Endometrial microvascular endothelial cells (primary cell): ENCODE measurements at regions not wholly inside any gene's neighbourhood (a gene's known extent, or its start where the extent isn't known, plus 50 kb on each side); places are given as distances from the start of the nearest gene placed in this dataset.
"Not testable (repeated sequence)": the region's sequence is repeated elsewhere in the genome, so short reads cannot be mapped to it uniquely, and the experiment has no call there.

Experiments used
- in situ Hi-C: cut with HindIII; loops from 2 replicates; pipeline ENCODE4 v1.10.0; 2017; ENCODE audit warnings: low sequenced_read_pairs, low pct_unique_long_range_greater_than_20kb; ENCODE audit errors: inconsistent ontology term

DNA sequence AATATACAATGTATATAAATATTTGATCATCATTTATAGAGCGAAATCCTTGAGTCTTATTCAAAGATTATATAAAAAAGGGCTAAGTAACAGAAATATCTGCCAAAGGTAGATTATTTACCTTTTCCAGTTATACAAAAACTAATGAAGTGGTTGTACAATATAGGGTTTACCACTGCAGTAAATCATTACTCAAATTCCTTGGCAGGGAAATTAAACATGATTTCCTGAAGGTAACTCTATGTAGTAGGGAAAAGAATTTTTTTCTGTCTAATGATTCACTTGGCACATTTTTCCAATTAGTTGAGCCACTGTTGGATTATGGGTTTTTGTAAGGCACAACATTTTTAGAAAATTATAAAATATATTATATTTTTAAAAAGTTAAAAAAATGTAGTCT lies 129.6 kb downstream of the NR2F2 start:
- in situ Hi-C loops: no loop called here

DNA sequence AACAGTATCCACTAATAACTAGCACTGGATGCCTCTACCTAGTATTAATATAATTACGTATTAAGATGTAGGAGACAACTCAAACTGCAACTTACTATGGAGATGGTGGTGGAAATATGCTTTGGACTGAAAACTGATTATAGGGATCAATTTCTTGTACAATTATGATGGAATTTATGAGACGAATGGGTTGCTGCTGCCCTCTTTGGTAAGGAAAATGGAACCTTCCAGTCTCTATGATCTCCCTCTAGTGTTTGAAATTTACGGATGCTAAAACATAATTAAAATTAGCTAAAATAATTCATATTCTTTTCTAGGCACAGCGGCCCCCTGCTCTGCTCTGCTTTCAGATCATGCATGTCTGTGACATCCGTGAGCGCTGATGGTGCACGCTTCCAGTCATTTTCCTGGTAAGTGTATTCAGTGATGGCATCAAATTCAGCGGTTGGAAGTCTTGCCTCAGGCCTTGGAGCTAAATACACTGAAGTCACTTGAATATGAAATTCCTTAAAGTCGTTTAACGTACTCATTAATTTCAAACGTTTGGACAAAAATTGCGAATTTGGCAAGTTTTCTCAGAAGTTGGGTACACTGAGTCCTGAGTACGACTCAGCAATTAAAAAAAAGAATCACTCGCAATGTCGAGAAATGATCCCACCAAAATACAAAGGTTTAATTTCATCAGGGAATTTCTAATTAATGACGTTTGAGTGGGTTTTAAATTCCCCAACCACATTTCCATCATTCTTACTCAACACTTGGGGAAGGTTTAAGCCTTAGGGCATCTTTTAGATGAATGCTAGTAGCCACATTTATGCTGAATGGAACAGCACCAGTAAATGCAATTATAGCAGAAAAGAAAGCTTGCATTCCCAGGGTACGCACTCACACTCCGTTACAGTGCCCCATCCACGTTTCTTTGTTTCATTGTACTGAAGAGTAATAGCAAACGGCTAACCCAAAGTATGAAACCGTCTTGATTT lies 132.6 kb downstream of the NR2F2 start:
- in situ Hi-C loops: no loop called here

DNA sequence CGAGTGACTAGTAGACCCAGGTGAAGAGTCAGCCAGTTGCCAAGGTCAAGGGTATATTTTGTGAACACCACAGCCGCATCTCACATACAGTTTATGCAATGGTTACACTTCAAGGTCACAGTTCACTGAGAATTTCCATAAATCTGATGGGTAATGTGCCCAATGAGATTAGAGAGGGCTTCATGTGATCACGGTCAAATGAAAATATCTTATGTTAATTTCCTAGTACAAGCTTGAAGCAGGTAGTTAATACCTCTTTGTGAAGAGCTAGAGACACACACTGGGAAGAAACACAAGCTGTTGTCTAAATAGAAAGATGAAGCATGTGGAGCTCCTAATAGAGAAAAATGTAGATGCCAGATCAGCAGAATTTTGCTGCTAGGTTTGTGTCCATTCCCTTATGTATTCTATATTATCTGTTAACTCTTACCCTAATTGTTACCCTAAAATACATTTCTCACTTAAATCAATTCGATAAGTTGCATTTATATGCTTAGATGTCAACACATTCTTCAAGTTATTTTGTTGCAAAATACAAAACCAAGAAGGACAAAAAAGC lies 136.0 kb downstream of the NR2F2 start:
- in situ Hi-C loops: no loop called here

DNA sequence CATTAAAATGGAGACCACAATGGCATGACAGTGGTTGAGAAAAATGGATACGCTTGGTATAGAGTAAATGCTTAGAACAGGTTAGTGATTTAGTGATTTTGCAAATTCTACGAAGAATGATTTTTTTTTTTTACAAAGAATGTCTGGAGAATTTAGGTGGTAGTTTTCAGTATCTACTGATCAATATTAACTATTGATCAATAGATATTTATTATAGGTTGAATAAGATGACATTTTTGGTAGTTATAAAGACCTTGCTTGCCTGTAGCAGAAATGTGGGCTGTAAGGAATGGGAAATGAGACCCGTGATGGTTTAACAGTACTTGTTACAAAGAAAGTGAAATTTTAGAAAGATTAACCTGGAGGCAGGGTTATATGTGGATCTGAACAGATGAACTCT lies 137.5 kb downstream of the NR2F2 start:
- in situ Hi-C loops: no loop called here

DNA sequence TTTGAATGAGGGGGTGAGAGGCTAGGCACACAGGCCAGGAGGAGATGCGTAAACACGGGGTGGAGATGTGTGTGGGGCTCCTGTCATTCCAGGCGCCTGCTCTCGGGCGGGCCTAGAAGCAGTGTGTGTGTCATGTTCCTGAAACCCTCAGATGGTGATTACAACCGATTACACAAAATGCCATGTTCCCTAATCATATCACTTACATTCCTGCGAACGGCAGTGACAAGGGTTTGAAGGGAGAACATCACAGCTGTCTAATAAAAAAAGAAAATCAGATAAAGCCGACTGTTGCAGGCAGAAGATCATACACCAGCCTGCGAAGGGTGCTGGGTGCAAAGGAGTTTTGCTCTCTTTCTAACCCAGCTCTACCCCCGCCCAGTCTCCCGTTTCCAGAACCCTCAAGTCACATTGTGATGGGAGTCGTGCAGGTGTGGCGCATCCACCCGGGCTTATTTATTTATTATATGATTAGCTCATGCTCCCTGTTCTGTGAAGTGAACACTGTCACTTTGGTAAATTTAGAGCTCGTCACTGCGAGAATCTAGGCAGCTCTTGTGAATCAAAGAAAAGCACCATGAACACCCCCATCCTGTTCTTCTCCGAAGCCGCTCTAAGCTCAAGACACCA lies 140.3 kb downstream of the NR2F2 start:
- in situ Hi-C loops: no loop called here

DNA sequence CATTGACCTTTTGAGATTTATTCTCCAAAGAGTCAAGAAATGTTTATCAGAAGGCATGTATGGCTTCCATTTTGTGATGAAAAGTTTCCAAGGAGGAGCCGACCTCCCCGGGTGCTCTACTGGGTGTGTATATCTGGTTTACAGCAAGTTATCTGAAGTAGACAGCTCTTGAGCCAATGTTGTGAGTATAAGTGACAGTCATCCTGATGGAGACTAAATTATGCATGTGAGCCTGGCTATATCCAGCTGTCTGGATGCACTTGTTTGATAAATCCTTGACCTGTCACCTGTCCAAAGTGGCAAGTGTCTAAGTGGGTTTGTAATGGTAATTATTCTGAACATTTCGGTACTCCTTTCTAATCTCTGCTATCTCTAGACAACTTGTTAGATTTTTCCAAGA lies 142.2 kb downstream of the NR2F2 start:
- in situ Hi-C loops: no loop called here

DNA sequence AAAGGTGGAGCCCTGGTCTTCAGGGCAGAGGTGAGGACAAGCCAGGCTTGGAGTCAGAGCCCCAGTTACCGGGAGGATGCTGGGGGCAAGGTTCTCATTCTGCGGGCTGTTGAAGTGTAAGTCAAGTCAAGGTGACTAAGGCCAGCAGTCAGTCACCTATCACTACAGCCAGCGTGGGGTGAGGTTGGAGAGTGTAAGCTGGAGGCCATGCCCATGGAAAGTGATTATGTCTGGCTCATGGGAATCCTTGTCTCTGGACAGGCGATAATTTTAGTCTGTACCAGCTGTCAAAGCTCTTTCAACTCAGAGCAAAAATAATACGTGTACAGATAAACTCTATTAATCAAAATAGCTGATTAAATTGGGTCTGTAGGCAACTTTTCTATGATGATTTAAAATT lies 143.1 kb downstream of the NR2F2 start:
- in situ Hi-C loops: no loop called here

DNA sequence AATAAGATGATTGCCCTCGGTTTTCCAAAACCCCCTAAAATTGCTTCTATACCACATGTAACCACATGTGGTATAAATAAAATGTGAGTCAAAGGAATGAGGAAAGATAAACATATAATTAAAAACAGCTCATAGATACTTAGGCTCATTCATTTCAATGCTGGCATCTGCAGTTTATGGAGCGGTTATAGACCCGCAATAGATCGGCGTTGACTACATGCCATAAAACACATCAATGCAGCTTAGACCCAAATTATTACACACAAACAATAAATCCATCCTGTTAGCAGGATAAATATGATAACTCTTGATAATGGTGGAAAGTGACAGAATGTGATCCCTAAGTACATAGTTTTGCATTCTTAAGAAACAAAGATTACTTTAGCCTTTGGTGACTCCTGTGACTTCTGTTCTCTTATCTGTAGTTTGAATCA lies 143.7 kb downstream of the NR2F2 start:
- in situ Hi-C loops: no loop called here

DNA sequence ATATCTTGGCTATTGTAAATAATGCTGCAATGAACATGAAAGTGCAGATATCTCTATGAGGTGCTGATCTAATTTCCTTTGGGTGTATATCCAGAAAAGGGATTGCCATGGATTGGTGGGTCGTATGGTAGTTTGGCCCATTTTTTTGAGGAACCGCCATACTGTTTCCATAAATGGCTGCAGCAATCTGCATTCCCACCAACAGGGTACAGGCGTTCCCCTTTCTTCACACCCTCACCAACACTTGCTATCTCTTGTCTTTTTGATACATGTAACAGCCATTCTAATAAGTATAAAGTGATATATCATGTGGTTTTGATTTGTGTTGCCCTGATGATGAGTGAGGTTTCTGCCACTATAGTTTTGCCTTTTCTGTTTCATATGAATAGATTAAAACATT lies 146.7 kb downstream of the NR2F2 start:
- in situ Hi-C loops: no loop called here

DNA sequence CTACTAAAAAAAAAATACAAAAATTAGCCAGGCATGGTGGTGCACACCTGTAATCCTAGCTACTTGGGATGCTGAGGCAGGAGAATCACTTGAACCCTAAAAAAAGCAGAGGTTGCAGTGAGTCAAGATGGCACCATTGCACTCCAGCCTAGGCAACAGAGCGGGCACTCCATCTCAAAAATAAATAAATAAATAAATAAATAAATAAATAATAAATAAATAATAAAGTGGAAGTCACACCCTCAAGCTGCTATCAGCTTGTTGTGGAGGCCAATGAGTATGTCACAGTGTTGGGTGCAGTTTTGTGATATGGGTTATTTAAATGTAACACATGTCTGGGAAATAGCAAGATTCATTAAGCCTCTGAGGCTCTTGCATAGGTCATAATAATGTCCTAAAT lies 153.9 kb downstream of the NR2F2 start:
- in situ Hi-C loops: not testable (repeated sequence)

DNA sequence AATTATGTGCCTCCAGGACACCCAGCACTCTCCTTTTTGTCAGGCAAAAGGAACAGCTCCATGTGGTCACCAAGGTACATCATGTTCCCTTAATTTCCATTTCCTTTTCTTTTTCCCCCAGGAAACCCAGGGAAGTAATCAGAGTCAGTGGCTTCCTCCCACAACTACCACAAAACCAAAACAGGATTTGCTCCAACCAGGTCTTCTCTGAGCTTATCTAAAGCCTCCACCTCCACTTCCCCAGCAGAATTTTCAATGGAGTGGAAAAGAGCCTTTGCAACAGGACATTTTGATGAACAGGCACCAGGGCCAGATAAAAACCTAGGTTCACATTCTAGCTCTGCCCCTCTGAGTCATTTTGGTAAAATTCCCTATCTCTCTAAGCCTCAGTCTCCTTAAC lies 154.3 kb downstream of the NR2F2 start:
- in situ Hi-C loops: no loop called here

DNA sequence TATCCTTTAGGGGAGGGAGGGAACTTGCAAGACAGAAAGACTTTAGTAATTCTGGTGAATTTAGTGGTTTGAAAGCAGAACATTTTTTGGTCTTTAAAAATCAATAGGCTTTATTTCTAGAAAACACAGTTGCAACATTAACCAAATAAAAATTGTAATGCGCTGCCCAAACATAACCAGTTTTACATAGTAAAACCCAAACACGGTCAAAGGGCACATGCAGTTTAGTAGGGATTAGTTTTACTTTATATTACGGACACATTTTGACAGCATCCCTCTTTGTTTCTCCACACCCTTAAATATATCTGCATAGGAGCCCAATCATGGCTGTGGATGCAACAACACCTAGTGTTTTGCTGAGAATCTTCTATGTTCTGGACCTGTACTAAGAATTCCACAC lies 156.7 kb downstream of the NR2F2 start:
- in situ Hi-C loops: no loop called here

DNA sequence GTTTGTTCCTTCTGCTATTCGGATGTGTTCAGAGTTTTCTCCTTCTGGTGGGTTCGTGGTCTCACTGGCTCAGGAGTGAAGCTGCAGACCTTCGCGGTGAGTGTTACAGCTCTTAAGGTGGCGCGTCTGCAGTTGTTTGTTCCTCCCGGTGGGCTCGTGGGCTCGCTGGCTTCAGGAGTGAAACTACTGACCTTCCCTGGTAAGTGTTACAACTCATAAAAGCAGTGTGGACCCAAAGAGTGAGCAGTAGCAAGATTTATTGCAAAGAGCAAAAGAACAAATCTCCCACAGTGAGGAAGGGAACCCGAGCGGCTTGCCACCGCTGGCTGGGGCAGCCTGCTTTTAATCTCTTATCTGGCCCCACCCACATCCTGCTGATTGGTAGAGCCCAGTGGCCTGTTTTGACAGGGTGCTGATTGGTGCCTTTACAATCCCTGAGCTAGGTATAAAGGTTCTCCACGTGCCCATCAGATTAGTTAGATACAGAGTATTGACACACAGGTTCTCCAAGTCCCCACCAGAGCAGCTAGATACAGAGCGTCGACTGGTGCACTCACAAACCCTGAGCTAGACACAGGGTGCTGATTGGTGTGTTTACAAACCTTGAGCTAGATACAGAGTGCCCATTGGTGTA lies 160.7 kb downstream of the NR2F2 start:
- in situ Hi-C loops: not testable (repeated sequence)

DNA sequence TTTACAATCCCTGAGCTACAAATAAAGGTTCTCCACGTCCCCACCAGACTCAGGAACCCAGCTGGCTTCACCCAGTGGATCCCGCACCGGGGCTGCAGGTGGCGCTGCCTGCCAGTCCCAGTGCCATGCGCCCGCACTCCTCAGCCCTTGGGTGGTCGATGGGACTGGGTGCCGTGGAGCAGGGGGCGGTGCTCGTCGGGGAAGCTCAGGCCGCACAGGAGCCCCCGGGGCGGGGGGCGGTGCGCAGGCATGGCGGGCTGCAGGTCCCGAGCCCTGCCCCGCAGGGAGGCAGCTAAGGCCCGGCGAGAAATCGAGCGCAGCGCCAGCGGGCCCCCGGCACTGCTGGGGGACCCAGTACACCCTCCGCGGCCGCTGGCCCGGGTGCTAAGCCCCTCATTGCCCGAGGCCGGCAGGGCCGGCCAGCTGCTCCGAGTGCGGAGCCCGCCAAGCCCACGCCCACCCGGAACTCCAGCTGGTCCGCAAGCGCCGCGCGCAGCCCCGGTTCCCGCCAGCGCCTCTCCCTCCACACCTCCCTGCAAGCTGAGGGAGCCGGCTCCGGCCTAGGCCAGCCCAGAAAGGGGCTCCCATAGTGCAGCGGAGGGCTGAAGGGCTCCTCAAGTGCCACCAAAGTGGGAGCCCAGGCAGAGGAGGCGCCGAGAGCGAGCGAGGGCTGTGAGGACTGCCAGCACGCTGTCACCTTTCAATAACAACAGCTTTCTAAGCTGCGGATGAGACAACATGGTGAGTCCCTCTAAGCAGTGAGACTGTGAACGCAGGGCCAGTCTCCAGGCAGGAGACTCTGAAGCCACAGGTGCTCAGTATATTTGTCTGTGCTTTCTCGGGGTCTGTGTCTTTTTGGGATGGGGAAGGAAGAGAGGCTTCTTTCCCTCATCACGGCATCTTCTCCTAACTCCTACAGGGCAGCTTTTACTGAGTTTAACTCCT lies 161.5 kb downstream of the NR2F2 start:
- in situ Hi-C loops: not testable (repeated sequence)

DNA sequence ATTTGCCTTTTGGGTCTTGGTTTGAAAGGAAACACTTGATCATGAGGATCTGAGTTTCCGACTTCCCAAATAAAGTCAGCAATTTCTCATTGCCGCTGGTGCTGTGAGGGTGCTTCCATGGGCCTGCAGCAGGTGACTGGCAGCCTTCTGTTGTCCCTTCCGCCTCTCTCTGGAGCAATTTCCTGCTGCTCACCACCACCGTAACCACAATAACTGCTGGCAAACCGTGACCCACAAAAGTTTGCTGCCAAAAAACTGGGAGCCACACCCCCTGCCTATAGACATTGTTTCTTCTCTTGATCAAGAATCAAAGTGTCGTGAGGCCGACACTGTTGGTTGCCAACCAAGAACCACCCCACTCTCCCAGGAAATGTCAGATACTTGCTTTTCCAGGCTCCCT lies 164.0 kb downstream of the NR2F2 start:
- in situ Hi-C loops: no loop called here

DNA sequence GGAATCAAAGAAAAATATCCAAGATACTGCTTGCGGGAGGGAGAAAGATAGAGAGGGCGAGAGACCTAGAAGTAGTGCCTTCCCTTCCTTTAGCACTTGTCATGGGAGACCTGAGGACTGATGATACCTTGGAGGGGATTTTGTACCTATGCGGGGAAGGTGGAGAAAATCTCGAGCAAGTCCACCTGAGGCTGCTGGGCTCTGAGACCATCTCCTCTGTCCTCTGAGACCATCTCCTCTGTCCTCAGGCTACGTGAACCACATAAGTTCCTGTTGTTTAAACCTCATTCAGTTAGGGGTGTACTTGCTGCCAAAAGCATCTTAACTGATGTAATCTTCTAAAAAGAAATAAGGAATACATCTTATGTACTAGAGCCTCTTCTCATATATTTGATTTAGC lies 164.9 kb downstream of the NR2F2 start:
- in situ Hi-C loops: no loop called here

DNA sequence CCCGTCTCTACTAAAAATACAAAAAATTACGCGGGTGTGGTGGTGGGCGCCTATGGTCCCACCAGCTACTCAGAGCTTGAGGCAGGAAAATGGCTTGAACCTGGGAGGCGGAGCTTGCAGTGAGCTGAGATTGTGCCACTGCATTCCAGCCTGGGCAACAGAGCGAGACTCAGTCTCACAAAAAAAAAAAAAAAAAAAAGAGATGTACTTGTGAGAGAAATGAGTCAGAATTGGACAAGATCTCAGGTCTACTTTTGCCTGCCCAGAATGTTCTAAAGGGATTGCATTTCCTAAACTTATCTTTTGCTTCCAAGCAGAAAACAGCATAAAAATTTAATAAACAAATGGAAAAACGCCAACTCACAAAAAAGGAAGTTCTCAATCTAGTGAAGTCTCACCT lies 167.5 kb downstream of the NR2F2 start:
- in situ Hi-C loops: no loop called here

DNA sequence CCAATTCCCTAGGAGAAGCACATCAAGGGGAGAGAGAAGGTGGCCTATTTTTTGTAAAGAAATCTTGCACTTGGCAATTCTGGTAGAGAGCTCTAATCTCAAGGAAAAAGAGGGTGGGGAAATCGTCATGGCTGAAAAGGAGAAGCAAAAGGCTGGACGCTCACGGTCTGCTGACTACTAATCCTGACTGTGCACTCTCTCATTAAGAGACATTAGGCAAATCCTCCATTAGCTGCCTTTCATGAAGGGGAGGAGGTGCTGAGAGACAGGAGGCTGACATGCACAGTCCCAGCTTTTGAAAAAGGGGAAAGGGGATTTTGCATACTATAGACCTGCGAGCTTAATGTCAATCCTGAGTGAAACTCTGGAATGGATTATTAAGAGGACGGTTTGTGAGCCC lies 170.0 kb downstream of the NR2F2 start:
- in situ Hi-C loops: no loop called here

DNA sequence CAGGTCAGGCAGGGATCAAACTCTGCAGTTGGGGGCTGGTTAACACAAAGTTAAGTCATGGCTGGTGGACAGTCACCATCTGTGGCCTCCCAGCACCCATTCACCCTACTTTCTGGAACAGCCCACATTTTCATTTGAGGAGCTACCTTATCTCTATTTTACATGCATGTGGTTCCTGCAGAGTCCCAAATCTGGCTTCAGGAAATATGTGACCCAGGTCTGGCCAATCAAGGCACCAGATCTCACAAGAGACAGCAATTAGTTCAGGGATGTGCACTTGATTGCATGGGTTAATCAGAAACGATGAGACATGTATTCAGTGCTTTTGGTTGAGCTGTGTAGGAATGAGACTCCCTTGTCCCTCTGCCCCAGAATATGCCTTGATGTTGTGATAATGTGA lies 170.9 kb downstream of the NR2F2 start:
- in situ Hi-C loops: no loop called here
